ENCODE measurements at regions not wholly inside any gene's neighbourhood (a gene's known extent, or its start where the extent isn't known, plus 50 kb on each side); places are given as distances from the start of the nearest gene placed in this dataset.

GRCh38 chr5:25006237-25006636, 361.5 kb upstream of the CDH10 start:
- TF ChIP-seq CTCF (IDR thresholded peaks at IDR 0.05; ENCODE audit: insufficient read depth, low read length, poor library complexity, severe bottlenecking), result no peak
- no peak for TF ChIP-seq EZH2phosphoT487 (conservative IDR thresholded peaks at IDR 0.05; ENCODE audit: low read length)

All from SU-DHL-6 (cell line).